Stimulated activated CD8-positive, alpha-beta memory T cell treated with anti-CD3 and anti-CD28 coated beads, Interleukin-4, amount 100 ng/mL, for 48 hours (primary cell): ENCODE measurements at regions not wholly inside any gene's neighbourhood (a gene's known extent, or its start where the extent isn't known, plus 50 kb on each side); places are given as distances from the start of the nearest gene placed in this dataset.

Experiments used
- DNase-seq: peaks from one replicate; pipeline ENCODE4 v3.0.0-alpha.2; 2020

- no peak for DNase-seq
Measured at GRCh38 chr3:110711851-110712516, 359.6 kb upstream of the NECTIN3 start.

- no peak for DNase-seq
Measured at GRCh38 chr3:110727056-110727455, 344.6 kb upstream of the NECTIN3 start.

- DNase-seq: no peak
Measured at GRCh38 chr3:110731148-110731547, 340.5 kb upstream of the NECTIN3 start.

- no peak for DNase-seq
Measured at GRCh38 chr3:110732420-110732819, 339.2 kb upstream of the NECTIN3 start.

GRCh38 chr3:110733045-110733444 is 338.6 kb upstream of the NECTIN3 start:
- no peak for DNase-seq

GRCh38 chr3:110734524-110734923 is 337.1 kb upstream of the NECTIN3 start:
- DNase-seq: no peak

GRCh38 chr3:110736332-110736731 is 335.3 kb upstream of the NECTIN3 start:
- DNase-seq: no peak

GRCh38 chr3:110738531-110738930 is 333.1 kb upstream of the NECTIN3 start:
- DNase-seq: no peak

GRCh38 chr3:110741891-110742290 is 329.7 kb upstream of the NECTIN3 start:
- no peak for DNase-seq

GRCh38 chr3:110743202-110743601 is 328.4 kb upstream of the NECTIN3 start:
- no peak for DNase-seq

GRCh38 chr3:110743984-110744383 is 327.6 kb upstream of the NECTIN3 start:
- no peak for DNase-seq

- DNase-seq: no peak
Measured at GRCh38 chr3:110744723-110745122, 326.9 kb upstream of the NECTIN3 start.

- DNase-seq: no peak
Measured at GRCh38 chr3:110749006-110749405, 322.6 kb upstream of the NECTIN3 start.

GRCh38 chr3:110750201-110750600 is 321.4 kb upstream of the NECTIN3 start:
- no peak for DNase-seq

- no peak for DNase-seq
Measured at GRCh38 chr3:110752307-110752706, 319.3 kb upstream of the NECTIN3 start.

GRCh38 chr3:110753516-110753915 is 318.1 kb upstream of the NECTIN3 start:
- no peak for DNase-seq

GRCh38 chr3:110754212-110754916 is 317.3 kb upstream of the NECTIN3 start:
- DNase-seq: no peak

GRCh38 chr3:110755345-110755744 is 316.3 kb upstream of the NECTIN3 start:
- no peak for DNase-seq

- DNase-seq: no peak
Measured at GRCh38 chr3:110756705-110757104, 314.9 kb upstream of the NECTIN3 start.

GRCh38 chr3:110758208-110758607 is 313.4 kb upstream of the NECTIN3 start:
- no peak for DNase-seq

- DNase-seq: no peak
Measured at GRCh38 chr3:110767156-110767555, 304.5 kb upstream of the NECTIN3 start.

GRCh38 chr3:110767838-110768237 is 303.8 kb upstream of the NECTIN3 start:
- no peak for DNase-seq

GRCh38 chr3:110773413-110773954 is 298.1 kb upstream of the NECTIN3 start:
- no peak for DNase-seq

GRCh38 chr3:110774496-110775265 is 296.9 kb upstream of the NECTIN3 start:
- no peak for DNase-seq
